KMS-11 (cell line): ENCODE measurements at regions not wholly inside any gene's neighbourhood (a gene's known extent, or its start where the extent isn't known, plus 50 kb on each side); places are given as distances from the start of the nearest gene placed in this dataset.

Experiments
- H2AFZ ChIP-seq: fragments of 200-600 bp; sonication (generic); 2 replicates; pipeline ENCODE4 v1.6.1; 2016; ENCODE audit warnings: antibody characterized with exemption, mixed run types, low read depth
- H3K27ac ChIP-seq: fragments of 200-600 bp; sonication (generic); 2 replicates; pipeline ENCODE4 v1.6.1; 2016; ENCODE audit warnings: mild to moderate bottlenecking, mixed run types
- H3K27me3 ChIP-seq: fragments of 200-600 bp; sonication (generic); 2 replicates; pipeline ENCODE4 v1.6.1; 2017; ENCODE audit warnings: mild to moderate bottlenecking, low read depth, mixed run types, moderate library complexity; ENCODE audit not compliant: insufficient read depth
- H3K36me3 ChIP-seq: fragments of 200-600 bp; sonication (generic); 2 replicates; pipeline ENCODE4 v1.6.1; 2017; ENCODE audit warnings: mild to moderate bottlenecking, mixed run types; ENCODE audit not compliant: insufficient read depth
- H3K4me1 ChIP-seq: fragments of 200-600 bp; sonication (generic); 2 replicates; pipeline ENCODE4 v1.6.1; 2016; ENCODE audit warnings: mild to moderate bottlenecking, low read depth, mixed run types; ENCODE audit not compliant: poor library complexity, severe bottlenecking
- H3K4me2 ChIP-seq: fragments of 200-600 bp; sonication (generic); 2 replicates; pipeline ENCODE4 v1.7.0; 2016; ENCODE audit warnings: mild to moderate bottlenecking, mixed run types
- H3K4me3 ChIP-seq: fragments of 200-600 bp; sonication (generic); IDR thresholded peaks from 2 replicates; pipeline ENCODE4 v1.6.1; 2017; ENCODE audit warnings: low read depth, low read length, mixed read lengths; ENCODE audit not compliant: insufficient read depth
- H3K79me2 ChIP-seq: fragments of 200-600 bp; sonication (generic); 2 replicates; pipeline ENCODE4 v1.6.1; 2016; ENCODE audit warnings: low read depth, mixed run types; ENCODE audit not compliant: insufficient read depth
- H3K9ac ChIP-seq: fragments of 200-600 bp; sonication (generic); 2 replicates; pipeline ENCODE4 v1.6.1; 2016; ENCODE audit warnings: mild to moderate bottlenecking, mixed run types
- H4K20me1 ChIP-seq: fragments of 200-600 bp; sonication (generic); 2 replicates; pipeline ENCODE4 v1.6.1; 2016; ENCODE audit warnings: mild to moderate bottlenecking, mixed run types; ENCODE audit not compliant: insufficient read depth
- TF ChIP-seq, protein P1 (sequence below): fragments of 200-600 bp; sonication (generic); conservative IDR thresholded peaks from 2 replicates; pipeline ENCODE4 v1.6.1; 2017; ENCODE audit warnings: low read depth, mild to moderate bottlenecking, antibody characterized with exemption, low read length, moderate library complexity, mixed read lengths

DNA sequence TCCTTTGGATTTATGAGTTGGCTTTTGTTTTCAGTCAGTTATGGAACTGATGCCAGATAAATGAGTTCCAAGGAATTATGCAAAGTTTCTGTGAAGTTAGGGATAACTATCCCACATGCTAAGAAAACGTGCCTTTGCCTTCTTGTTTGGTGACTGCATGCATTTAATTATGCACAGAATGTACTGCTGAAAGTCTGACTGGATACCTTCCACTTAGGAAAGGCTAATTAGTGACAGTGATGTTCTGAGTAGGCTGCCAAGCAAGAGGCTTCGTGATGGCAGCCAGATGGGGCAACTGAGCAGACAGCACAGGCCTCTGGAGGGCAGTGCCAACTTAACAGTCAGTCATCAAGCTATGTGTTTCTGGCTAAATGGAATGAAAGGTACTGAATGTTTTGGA, 289.9 kb downstream of the CD109 start:
- no peak overlapping the region for H2AFZ ChIP-seq
- no peaks in the 10 kb centered on the region for H3K27me3 ChIP-seq
- H3K27ac ChIP-seq: no peak overlapping the region
- no peak overlapping the region for H3K4me3 ChIP-seq
- no peaks in the 10 kb centered on the region for H3K36me3 ChIP-seq
- H3K9ac ChIP-seq: no peak overlapping the region
- TF ChIP-seq, protein P1, sequence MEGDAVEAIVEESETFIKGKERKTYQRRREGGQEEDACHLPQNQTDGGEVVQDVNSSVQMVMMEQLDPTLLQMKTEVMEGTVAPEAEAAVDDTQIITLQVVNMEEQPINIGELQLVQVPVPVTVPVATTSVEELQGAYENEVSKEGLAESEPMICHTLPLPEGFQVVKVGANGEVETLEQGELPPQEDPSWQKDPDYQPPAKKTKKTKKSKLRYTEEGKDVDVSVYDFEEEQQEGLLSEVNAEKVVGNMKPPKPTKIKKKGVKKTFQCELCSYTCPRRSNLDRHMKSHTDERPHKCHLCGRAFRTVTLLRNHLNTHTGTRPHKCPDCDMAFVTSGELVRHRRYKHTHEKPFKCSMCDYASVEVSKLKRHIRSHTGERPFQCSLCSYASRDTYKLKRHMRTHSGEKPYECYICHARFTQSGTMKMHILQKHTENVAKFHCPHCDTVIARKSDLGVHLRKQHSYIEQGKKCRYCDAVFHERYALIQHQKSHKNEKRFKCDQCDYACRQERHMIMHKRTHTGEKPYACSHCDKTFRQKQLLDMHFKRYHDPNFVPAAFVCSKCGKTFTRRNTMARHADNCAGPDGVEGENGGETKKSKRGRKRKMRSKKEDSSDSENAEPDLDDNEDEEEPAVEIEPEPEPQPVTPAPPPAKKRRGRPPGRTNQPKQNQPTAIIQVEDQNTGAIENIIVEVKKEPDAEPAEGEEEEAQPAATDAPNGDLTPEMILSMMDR: peak; percentile 32; the same call in 1 of the 2 replicates
- no peaks in the 10 kb centered on the region for H3K79me2 ChIP-seq
- no peaks in the 10 kb centered on the region for H4K20me1 ChIP-seq
- H3K4me1 ChIP-seq: no peaks in the 10 kb centered on the region
- no peak overlapping the region for H3K4me2 ChIP-seq

DNA sequence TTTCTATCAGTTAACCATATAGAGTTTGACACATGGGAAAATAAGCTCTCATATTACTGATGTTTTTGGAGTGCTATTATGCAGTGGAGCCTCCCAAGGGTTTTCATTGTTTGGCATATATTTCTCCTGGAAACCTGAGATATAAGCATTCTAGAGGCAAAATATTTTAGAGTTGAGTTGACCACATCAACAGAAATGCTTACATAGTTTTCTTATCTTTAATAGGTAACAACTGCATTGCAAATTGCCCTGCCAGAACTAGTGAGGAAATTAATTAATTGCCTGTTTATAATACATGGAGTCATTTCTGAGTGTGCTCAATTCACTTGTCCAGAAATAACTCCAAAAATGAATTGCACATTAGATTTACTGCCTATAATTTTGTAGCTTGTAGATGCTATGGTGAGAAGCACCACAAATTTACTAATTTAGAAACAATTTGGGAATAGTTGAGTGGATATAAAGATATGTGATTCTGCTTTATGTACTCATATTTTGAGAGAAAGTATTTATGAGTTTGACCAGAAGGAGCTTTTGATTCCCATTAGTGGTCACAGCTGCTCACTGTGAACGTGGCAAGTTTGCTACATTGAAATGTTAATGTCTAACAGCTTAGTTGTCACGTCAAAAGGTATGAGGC, 288.7 kb downstream of the CD109 start:
- Histone ChIP-seq H3K27ac (no peak overlapping the region), H3K36me3 (no peaks in the 10 kb centered on the region), H3K27me3 (no peaks in the 10 kb centered on the region), H3K9ac (no peak overlapping the region), H4K20me1 (no peaks in the 10 kb centered on the region), H3K4me2 (no peak overlapping the region), H3K4me1 (no peaks in the 10 kb centered on the region), H3K4me3 (no peak overlapping the region), H2AFZ (no peak overlapping the region), H3K79me2 (no peaks in the 10 kb centered on the region)
- TF ChIP-seq, protein P1: no peak

DNA sequence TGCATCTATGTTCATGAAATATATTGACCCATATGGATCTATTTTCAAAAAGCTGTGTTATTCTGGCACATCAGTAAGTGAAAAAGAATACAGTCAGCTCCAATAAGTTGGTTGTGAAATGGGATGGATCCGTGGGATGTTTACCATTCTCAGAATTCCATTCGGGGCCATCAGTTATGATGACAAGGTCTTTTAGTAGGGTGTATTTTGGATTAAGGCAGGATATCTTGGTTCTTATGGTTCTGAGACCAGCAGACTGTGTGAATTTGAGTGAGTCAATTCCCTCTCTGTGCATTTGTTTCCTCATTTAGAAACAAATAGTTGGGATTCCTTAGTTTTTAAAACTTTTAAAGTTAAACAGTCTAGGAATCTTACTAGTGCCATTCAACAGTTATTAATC, 287.4 kb downstream of the CD109 start:
- no peak overlapping the region for H3K9ac ChIP-seq
- H3K4me3 ChIP-seq: no peak overlapping the region
- H3K79me2 ChIP-seq: no peaks in the 10 kb centered on the region
- no peaks in the 10 kb centered on the region for H3K36me3 ChIP-seq
- H3K4me2 ChIP-seq: no peak overlapping the region
- TF ChIP-seq, protein P1: no peak
- H3K27me3 ChIP-seq: no peaks in the 10 kb centered on the region
- H4K20me1 ChIP-seq: no peaks in the 10 kb centered on the region
- H2AFZ ChIP-seq: no peak overlapping the region
- H3K27ac ChIP-seq: no peak overlapping the region
- no peaks in the 10 kb centered on the region for H3K4me1 ChIP-seq

DNA sequence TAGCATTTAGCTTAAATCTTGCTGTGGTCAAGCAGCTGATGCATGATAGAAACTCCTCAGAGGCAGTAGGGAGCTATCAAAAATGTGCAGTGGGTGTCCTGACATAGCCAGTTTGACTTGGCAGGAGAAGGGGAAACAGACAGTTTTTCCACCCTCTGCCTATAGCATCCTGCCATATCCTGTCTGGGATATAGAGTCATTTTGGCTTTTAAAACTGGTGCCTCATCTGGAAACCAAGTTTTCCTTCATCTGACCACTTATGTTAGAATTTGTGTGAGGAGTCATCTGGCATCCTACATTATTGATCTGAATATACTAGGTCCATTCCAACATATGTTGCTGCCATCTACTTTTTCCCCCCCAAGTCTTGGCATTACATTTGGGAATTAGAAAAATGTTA, 284.1 kb downstream of the CD109 start:
- Histone ChIP-seq H3K4me3 (no peak overlapping the region), H3K36me3 (no peaks in the 10 kb centered on the region), H3K4me2 (no peak overlapping the region), H3K9ac (no peak overlapping the region), H3K27me3 (no peaks in the 10 kb centered on the region), H3K27ac (no peak overlapping the region), H3K79me2 (no peaks in the 10 kb centered on the region), H2AFZ (no peak overlapping the region), H4K20me1 (no peaks in the 10 kb centered on the region), H3K4me1 (no peaks in the 10 kb centered on the region)
- TF ChIP-seq, protein P1: no peak
